ENCODE measurements at regions not wholly inside any gene's neighbourhood (a gene's known extent, or its start where the extent isn't known, plus 50 kb on each side); places are given as distances from the start of the nearest gene placed in this dataset.
"Not testable (repeated sequence)": the region's sequence is repeated elsewhere in the genome, so short reads cannot be mapped to it uniquely, and the experiment has no call there.

- no peaks in the 10 kb centered on the region for H3K4me1 Mint-ChIP-seq (ENCODE audit: low read depth)
- no peaks in the 10 kb centered on the region for H3K27me3 Mint-ChIP-seq
- no peak overlapping the region for H3K27ac Mint-ChIP-seq
- H3K36me3 Mint-ChIP-seq (ENCODE audit: low read depth): no peaks in the 10 kb centered on the region
- no peak overlapping the region for H3K4me3 Mint-ChIP-seq
- no peak for ATAC-seq
- H3K9me3 Mint-ChIP-seq: no peaks in the 10 kb centered on the region
- intact Hi-C loops (cut with micrococcal nuclease): no loop called here
- no peak for DNase-seq
- CTCF ChIA-PET: interaction anchor here (1.4 kb wide), 1 partner anchor 58 kb away, joined by 4 read pairs; no protein-coding TSS in a partner anchor
- TF ChIP-seq CTCF (IDR thresholded peaks at IDR 0.05): no peak
- POLR2A ChIA-PET: interaction anchor here (0.7 kb wide), 1 partner anchor 249 kb away, joined by 3 read pairs; no protein-coding TSS in a partner anchor
These were observed 74.0 kb upstream of the MSH6 start for GRCh38 chr2:47708801-47709499.

- Mint-ChIP-seq H3K36me3 (ENCODE audit: low read depth) (no peaks in the 10 kb centered on the region), H3K4me1 (ENCODE audit: low read depth) (no peaks in the 10 kb centered on the region), H3K27me3 (peaks cover 2% of the 10 kb centered on the region), H3K9me3 (no peaks in the 10 kb centered on the region), H3K27ac (no peak overlapping the region), H3K4me3 (no peak overlapping the region)
- CTCF ChIA-PET: no interaction called here
- intact Hi-C loops (cut with micrococcal nuclease): no loop called here
- TF ChIP-seq CTCF (IDR thresholded peaks at IDR 0.05): no peak
- DNase-seq (no peak), ATAC-seq (no peak)
- POLR2A ChIA-PET: no interaction called here
These were observed 78.7 kb upstream of the MSH6 start for GRCh38 chr2:47704287-47704686.

GRCh38 chr2:47699533-47700215, 83.3 kb upstream of the MSH6 start:
- CTCF ChIA-PET: no interaction called here
- POLR2A ChIA-PET: no interaction called here
- intact Hi-C loops (cut with micrococcal nuclease): no loop called here

GRCh38 chr2:47698436-47698972, 84.4 kb upstream of the MSH6 start:
- H3K4me3 Mint-ChIP-seq: not testable (repeated sequence)

More at GRCh38 chr2:47699533-47700215, 83.3 kb upstream of the MSH6 start:
- ATAC-seq (no peak), DNase-seq (no peak)
- H3K4me1 Mint-ChIP-seq (ENCODE audit: low read depth): no peaks in the 10 kb centered on the region
- peaks cover 6% of the 10 kb centered on the region for H3K27me3 Mint-ChIP-seq
- no peaks in the 10 kb centered on the region for H3K36me3 Mint-ChIP-seq (ENCODE audit: low read depth)
- H3K9me3 Mint-ChIP-seq: no peaks in the 10 kb centered on the region
- no peak overlapping the region for H3K4me3 Mint-ChIP-seq
- H3K27ac Mint-ChIP-seq: no peak overlapping the region
- no peak for TF ChIP-seq CTCF (IDR thresholded peaks at IDR 0.05)

GRCh38 chr2:47697681-47698435, 85.1 kb upstream of the MSH6 start:
- H3K27ac Mint-ChIP-seq; ATAC-seq; DNase-seq; POLR2A ChIA-PET; CTCF ChIA-PET; H3K36me3 Mint-ChIP-seq (ENCODE audit: low read depth); intact Hi-C loops (cut with micrococcal nuclease); H3K9me3 Mint-ChIP-seq; H3K4me1 Mint-ChIP-seq (ENCODE audit: low read depth); H3K4me3 Mint-ChIP-seq; H3K27me3 Mint-ChIP-seq: not testable (repeated sequence)

More at GRCh38 chr2:47698436-47698972, 84.4 kb upstream of the MSH6 start:
- intact Hi-C loops (cut with micrococcal nuclease); H3K9me3 Mint-ChIP-seq; ATAC-seq; H3K27ac Mint-ChIP-seq; H3K36me3 Mint-ChIP-seq (ENCODE audit: low read depth); H3K27me3 Mint-ChIP-seq; H3K4me1 Mint-ChIP-seq (ENCODE audit: low read depth); CTCF ChIA-PET; DNase-seq; POLR2A ChIA-PET: not testable (repeated sequence)

All from activated CD8-positive, alpha-beta T cell treated with anti-CD3 and anti-CD28 coated beads for 36 hours (primary cell).